ENCODE measurements at regions not wholly inside any gene's neighbourhood (a gene's known extent, or its start where the extent isn't known, plus 50 kb on each side); places are given as distances from the start of the nearest gene placed in this dataset.

DNA sequence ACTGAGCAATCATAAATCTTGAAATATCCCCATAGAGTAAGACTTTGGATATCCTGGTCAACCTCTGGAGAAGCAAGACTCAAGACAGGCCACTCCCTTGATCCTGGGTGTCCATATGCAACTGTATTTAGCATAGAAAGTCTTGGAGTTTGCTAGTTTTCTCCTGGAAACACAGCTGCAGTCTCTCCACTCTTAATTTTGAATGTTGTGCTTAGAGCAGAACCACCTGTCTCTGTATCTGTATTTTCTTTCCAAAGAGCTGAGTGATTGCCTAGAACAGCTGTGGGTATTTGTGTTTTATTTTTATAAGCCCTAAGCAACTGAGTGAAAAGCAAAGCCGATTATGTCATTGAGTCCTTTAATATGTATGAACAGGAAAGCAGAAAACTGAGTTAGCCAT lies 64.1 kb upstream of the ADAM23 start:
- Histone ChIP-seq H3K27me3 (ENCODE audit: insufficient read depth in 3 of 3, low read length in 2 of 3) (no peaks in the 10 kb centered on the region), H3K36me3 (ENCODE audit: insufficient read depth in 1 of 2, low read depth in 1 of 2) (no peaks in the 10 kb centered on the region), H3K4me1 (peaks cover 18% of the 10 kb centered on the region), H3K27ac (peak overlapping the region; percentile 88), H3K9me3 (peaks cover 16% of the 10 kb centered on the region), H3K4me3 (peak overlapping the region; percentile 45)
- peak; percentile 85 to 89 (median 87) for ATAC-seq
- intact Hi-C loops (cut with DNase I) = loop anchor here (5.0 to 10.0 kb wide), 3 partner anchors 63 to 214 kb away; partner anchors contain the start of genes ADAM23 (in 1 of the 2) and ZDBF2 (in 1 of the 2)
- TF ChIP-seq, protein P1, sequence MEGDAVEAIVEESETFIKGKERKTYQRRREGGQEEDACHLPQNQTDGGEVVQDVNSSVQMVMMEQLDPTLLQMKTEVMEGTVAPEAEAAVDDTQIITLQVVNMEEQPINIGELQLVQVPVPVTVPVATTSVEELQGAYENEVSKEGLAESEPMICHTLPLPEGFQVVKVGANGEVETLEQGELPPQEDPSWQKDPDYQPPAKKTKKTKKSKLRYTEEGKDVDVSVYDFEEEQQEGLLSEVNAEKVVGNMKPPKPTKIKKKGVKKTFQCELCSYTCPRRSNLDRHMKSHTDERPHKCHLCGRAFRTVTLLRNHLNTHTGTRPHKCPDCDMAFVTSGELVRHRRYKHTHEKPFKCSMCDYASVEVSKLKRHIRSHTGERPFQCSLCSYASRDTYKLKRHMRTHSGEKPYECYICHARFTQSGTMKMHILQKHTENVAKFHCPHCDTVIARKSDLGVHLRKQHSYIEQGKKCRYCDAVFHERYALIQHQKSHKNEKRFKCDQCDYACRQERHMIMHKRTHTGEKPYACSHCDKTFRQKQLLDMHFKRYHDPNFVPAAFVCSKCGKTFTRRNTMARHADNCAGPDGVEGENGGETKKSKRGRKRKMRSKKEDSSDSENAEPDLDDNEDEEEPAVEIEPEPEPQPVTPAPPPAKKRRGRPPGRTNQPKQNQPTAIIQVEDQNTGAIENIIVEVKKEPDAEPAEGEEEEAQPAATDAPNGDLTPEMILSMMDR (IDR thresholded peaks at IDR 0.05) = no peak
- 10 to 27% (median 19%) methylated on average over 1 of the region's 1 CpG for WGBS, 3 donors
- no peak for DNase-seq

DNA sequence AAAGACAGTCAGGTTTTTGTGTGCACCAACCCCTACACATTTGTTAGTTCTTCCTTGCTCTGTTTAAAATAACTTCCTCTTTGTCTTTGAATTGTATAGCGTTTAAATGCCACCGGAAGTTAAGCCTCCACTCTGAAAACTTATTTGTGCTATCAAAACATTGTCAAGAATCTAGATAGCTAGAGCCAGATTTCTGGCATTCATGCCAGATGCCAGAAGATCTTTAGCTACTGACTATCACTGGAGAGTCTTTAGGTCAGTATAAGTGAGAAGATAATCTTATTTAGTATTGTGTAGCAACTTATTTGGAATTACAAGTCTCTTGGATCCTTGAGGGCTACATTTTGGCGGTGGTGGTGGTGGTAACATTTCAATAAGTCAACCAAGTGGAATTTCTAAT lies 63.4 kb upstream of the ADAM23 start:
- TF ChIP-seq, protein P1 (IDR thresholded peaks at IDR 0.05) = no peak
- 15 to 22% (median 15%) methylated on average over 3 of the region's 3 CpGs for WGBS, 3 donors
- H3K9me3 ChIP-seq = peaks cover 23% of the 10 kb centered on the region
- peak overlapping the region; percentile 45 for H3K4me3 ChIP-seq
- no peak for ATAC-seq
- no peaks in the 10 kb centered on the region for H3K36me3 ChIP-seq (ENCODE audit: insufficient read depth in 1 of 2, low read depth in 1 of 2)
- DNase-seq = no peak
- H3K4me1 ChIP-seq = peaks cover 18% of the 10 kb centered on the region
- peak overlapping the region; percentile 88 for H3K27ac ChIP-seq
- no peaks in the 10 kb centered on the region for H3K27me3 ChIP-seq (ENCODE audit: insufficient read depth in 3 of 3, low read length in 2 of 3)
- intact Hi-C loops (cut with DNase I) = loop anchor here (5.0 to 10.0 kb wide), 3 partner anchors 62 to 215 kb away; partner anchors contain the start of genes ADAM23 (in 1 of the 2) and ZDBF2 (in 1 of the 2)

DNA sequence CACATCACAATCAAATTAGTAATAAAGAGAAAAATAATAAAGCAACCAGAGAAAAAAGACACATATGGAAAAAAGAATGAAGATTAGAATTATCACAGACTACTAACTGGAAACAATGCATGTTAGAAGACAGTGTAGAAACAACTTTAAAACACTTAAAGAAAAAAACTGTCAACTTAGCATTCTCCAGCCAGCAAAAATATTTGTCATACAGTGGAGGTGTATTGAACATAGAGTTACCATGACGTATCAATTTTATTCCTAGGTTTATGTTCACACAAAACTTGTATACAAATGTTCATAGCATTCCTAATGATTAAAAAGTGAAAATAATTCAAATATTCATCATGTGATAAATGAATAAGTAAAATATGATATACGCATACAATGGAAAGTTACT lies 61.5 kb upstream of the ADAM23 start:
- 95 to 99% (median 97%) methylated on average over 2 of the region's 2 CpGs for WGBS, 3 donors
- Histone ChIP-seq H3K36me3 (ENCODE audit: insufficient read depth in 1 of 2, low read depth in 1 of 2) (no peaks in the 10 kb centered on the region), H3K4me3 (no peak overlapping the region), H3K4me1 (peaks cover 18% of the 10 kb centered on the region), H3K27ac (no peak overlapping the region), H3K27me3 (ENCODE audit: insufficient read depth in 3 of 3, low read length in 2 of 3) (no peaks in the 10 kb centered on the region), H3K9me3 (peaks cover 17% of the 10 kb centered on the region)
- TF ChIP-seq, protein P1 (IDR thresholded peaks at IDR 0.05) = no peak
- intact Hi-C loops (cut with DNase I) = no loop called here
- ATAC-seq (no peak), DNase-seq (no peak)

DNA sequence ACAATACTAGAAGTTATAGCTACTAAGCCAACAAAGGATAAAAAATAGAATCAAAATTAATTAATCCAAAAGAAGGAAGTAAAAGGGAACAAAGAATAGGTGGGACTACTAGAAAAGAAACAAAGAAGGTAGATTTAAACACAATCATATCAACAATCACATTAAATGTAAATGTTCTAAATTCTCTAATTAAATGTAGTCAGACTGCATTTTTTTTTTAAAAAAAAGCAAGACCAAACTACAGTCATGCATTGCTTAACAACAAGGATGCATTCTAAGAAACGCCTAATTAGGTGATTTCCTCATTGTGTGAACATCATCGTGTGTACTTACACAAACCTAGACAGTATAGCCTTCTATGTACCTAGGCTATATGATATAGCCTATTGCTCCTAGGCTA lies 59.7 kb upstream of the ADAM23 start:
- Histone ChIP-seq H3K9me3 (peaks cover 17% of the 10 kb centered on the region), H3K27ac (no peak overlapping the region), H3K36me3 (ENCODE audit: insufficient read depth in 1 of 2, low read depth in 1 of 2) (no peaks in the 10 kb centered on the region), H3K27me3 (ENCODE audit: insufficient read depth in 3 of 3, low read length in 2 of 3) (no peaks in the 10 kb centered on the region), H3K4me1 (peaks cover 12% of the 10 kb centered on the region), H3K4me3 (no peak overlapping the region)
- DNase-seq (no peak), ATAC-seq (no peak)
- WGBS, 3 donors = 77 to 84% (median 81%) methylated on average over 2 of the region's 2 CpGs
- intact Hi-C loops (cut with DNase I) = no loop called here
- TF ChIP-seq, protein P1 (IDR thresholded peaks at IDR 0.05) = no peak

DNA sequence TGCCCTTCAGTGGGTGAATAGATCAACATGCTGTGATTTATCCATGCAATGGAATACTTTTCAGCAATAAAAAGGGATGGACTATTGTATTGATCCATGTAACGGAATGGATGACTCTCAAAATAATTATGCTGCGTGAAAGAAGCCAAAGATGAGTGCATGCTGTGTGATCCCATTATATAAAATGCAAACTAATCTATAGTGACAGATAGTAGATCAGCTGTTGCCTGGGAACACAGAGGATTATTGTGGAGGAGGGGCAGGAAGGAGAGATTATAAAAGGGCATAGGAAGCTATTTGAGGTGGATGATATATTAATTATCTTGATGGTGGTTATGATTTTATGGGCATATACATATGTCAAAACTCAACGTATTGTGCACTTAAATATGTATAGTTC lies 55.5 kb upstream of the ADAM23 start:
- ATAC-seq (no peak), DNase-seq (no peak)
- H3K27ac ChIP-seq = no peak overlapping the region
- H3K36me3 ChIP-seq (ENCODE audit: insufficient read depth in 1 of 2, low read depth in 1 of 2) = no peaks in the 10 kb centered on the region
- TF ChIP-seq, protein P1 (IDR thresholded peaks at IDR 0.05) = no peak
- H3K4me3 ChIP-seq = no peak overlapping the region
- H3K4me1 ChIP-seq = no peaks in the 10 kb centered on the region
- H3K9me3 ChIP-seq = peaks cover 17% of the 10 kb centered on the region
- intact Hi-C loops (cut with DNase I) = no loop called here
- H3K27me3 ChIP-seq (ENCODE audit: insufficient read depth in 3 of 3, low read length in 2 of 3) = no peaks in the 10 kb centered on the region
- whole genome bisulfite sequencing, 3 donors = 93 to 95% (median 94%) methylated on average over 3 of the region's 3 CpGs

Measured in psoas muscle (tissue), 7 donors.